HG02981 (cell line): ENCODE measurements at regions not wholly inside any gene's neighbourhood (a gene's known extent, or its start where the extent isn't known, plus 50 kb on each side); places are given as distances from the start of the nearest gene placed in this dataset.

Source experiments
- ATAC-seq: cut with Tn5 transposase; IDR thresholded peaks from one replicate; pipeline ENCODE4 v1.9.1; 2021; ENCODE audit warnings: mild to moderate bottlenecking, moderate library complexity; ENCODE audit not compliant: unreplicated experiment

- ATAC-seq = no peak
These were observed 1226.6 kb upstream of the ADGRL3 start for GRCh38 chr4:59973492-59973891.

- no peak for ATAC-seq
These were observed 1221.1 kb upstream of the ADGRL3 start for GRCh38 chr4:59979061-59979460.

- ATAC-seq = no peak
These were observed 1216.3 kb upstream of the ADGRL3 start for GRCh38 chr4:59983852-59984251.

GRCh38 chr4:59987289-59987688, 1212.8 kb upstream of the ADGRL3 start:
- ATAC-seq = no peak

- ATAC-seq = no peak
These were observed 1206.0 kb upstream of the ADGRL3 start for GRCh38 chr4:59994118-59994517.

GRCh38 chr4:60002603-60003337, 1197.4 kb upstream of the ADGRL3 start:
- ATAC-seq = no peak

- ATAC-seq = no peak
These were observed 1186.5 kb upstream of the ADGRL3 start for GRCh38 chr4:60013464-60014184.

- ATAC-seq = no peak
These were observed 1183.2 kb upstream of the ADGRL3 start for GRCh38 chr4:60016971-60017370.

GRCh38 chr4:60019180-60019579, 1180.9 kb upstream of the ADGRL3 start:
- ATAC-seq = no peak

GRCh38 chr4:60019946-60020345, 1180.2 kb upstream of the ADGRL3 start:
- no peak for ATAC-seq

GRCh38 chr4:60020389-60020788, 1179.7 kb upstream of the ADGRL3 start:
- no peak for ATAC-seq

GRCh38 chr4:60033826-60034225, 1166.3 kb upstream of the ADGRL3 start:
- no peak for ATAC-seq

- ATAC-seq = no peak
These were observed 1165.8 kb upstream of the ADGRL3 start for GRCh38 chr4:60034361-60034760.

- no peak for ATAC-seq
These were observed 1160.2 kb upstream of the ADGRL3 start for GRCh38 chr4:60039908-60040307.

GRCh38 chr4:60042231-60042652, 1157.9 kb upstream of the ADGRL3 start:
- ATAC-seq = no peak

- no peak for ATAC-seq
These were observed 1157.2 kb upstream of the ADGRL3 start for GRCh38 chr4:60042941-60043340.

- no peak for ATAC-seq
These were observed 1121.1 kb upstream of the ADGRL3 start for GRCh38 chr4:60078984-60079383.

- no peak for ATAC-seq
These were observed 1118.3 kb upstream of the ADGRL3 start for GRCh38 chr4:60081839-60082238.

GRCh38 chr4:60088807-60089486, 1111.2 kb upstream of the ADGRL3 start:
- no peak for ATAC-seq

- no peak for ATAC-seq
These were observed 1110.4 kb upstream of the ADGRL3 start for GRCh38 chr4:60089546-60090273.

GRCh38 chr4:60096676-60097075, 1103.5 kb upstream of the ADGRL3 start:
- no peak for ATAC-seq
